ENCODE measurements at regions not wholly inside any gene's neighbourhood (a gene's known extent, or its start where the extent isn't known, plus 50 kb on each side); places are given as distances from the start of the nearest gene placed in this dataset.

DNA sequence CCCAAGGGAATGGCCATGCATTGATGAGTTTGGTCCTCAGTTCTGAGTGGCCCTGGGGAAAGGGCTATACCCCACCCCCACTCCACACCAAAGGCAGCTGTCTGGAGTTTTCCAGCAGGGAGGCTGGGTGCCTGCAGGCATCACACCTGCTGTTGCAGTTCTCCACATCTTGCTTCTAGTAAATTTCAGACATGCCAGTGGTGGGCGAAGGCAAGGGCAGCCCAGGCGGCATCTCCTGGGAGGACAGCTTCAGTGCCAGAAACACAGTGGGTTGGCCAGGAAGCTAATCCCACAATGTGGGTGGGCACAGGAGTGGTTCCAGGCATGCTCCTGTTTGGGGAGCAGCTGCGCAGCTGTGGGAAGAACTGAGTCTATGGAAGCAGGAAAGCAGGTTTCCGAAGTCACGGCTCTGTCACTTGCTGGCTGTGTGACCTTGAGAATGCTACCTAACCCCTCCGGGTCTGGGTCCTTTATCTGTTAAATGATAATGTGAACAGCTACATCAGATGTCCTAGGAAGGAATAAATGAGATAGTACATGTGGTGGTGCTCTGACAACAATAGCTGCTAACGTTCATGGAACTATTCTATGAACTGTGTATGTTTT is 84.6 kb upstream of the SPTBN1 start:
- BruUV-seq (replicated peaks) = no TSS peak
- POLR2A ChIA-PET = no interaction called here
- H3K9me3 ChIP-seq (ENCODE audit: low read length) = peaks cover 17% of the 10 kb centered on the region; the same call in 1 of the 2 replicates

GRCh38 chr2:54372361-54372760 is 83.8 kb upstream of the SPTBN1 start:
- no peak for DNase-seq (ENCODE audit: low spot score)
- no TSS peak for BruUV-seq (replicated peaks)
- H3K9me3 ChIP-seq (ENCODE audit: low read length) = peaks cover 13% of the 10 kb centered on the region; the same call in 1 of the 2 replicates
- no peak overlapping the region for H3K4me3 ChIP-seq (ENCODE audit: low read depth, low read length, poor library complexity, severe bottlenecking)
- no peak overlapping the region for H3K27ac ChIP-seq (ENCODE audit: low read depth, low read length, poor library complexity, severe bottlenecking)
- no peaks in the 10 kb centered on the region for H3K4me1 ChIP-seq (ENCODE audit: insufficient read depth, low read length, poor library complexity, severe bottlenecking)
- H3K36me3 ChIP-seq (ENCODE audit: insufficient read depth, low read length) = no peaks in the 10 kb centered on the region
- ChIA-PET POLR2A (no interaction called here), CTCF (ENCODE audit: unreplicated experiment) (no interaction called here)
- H3K9me2 ChIP-seq (ENCODE audit: insufficient read depth, low read length) = no peaks in the 10 kb centered on the region
- 0 out of 2 replicates have a peak overlapping the region, but pooled peaks have one; percentile 12 for H2AFZ ChIP-seq (ENCODE audit: low read length)
- H4K20me1 ChIP-seq (ENCODE audit: insufficient read depth, low read length) = no peaks in the 10 kb centered on the region
- intact Hi-C loops (cut with micrococcal nuclease; ENCODE audit: unreplicated experiment) = no loop called here
- no peaks in the 10 kb centered on the region for H3K79me2 ChIP-seq (ENCODE audit: insufficient read depth, low read depth, low read length)
- TF ChIP-seq CTCF (conservative IDR thresholded peaks at IDR 0.05; ENCODE audit: low read length) (no peak), EZH2phosphoT487 (IDR thresholded peaks at IDR 0.05; ENCODE audit: borderline replicate concordance, low read depth, low read length) (no peak)
- no peak overlapping the region for H3K4me2 ChIP-seq (ENCODE audit: low read length)

More for the DNA sequence above, 84.6 kb upstream of the SPTBN1 start:
- H3K79me2 ChIP-seq (ENCODE audit: insufficient read depth, low read depth, low read length) = no peaks in the 10 kb centered on the region
- no peaks in the 10 kb centered on the region for H4K20me1 ChIP-seq (ENCODE audit: insufficient read depth, low read length)
- H3K4me2 ChIP-seq (ENCODE audit: low read length) = no peak overlapping the region
- no peaks in the 10 kb centered on the region for H3K36me3 ChIP-seq (ENCODE audit: insufficient read depth, low read length)
- no peak for DNase-seq (ENCODE audit: low spot score)
- H3K9me2 ChIP-seq (ENCODE audit: insufficient read depth, low read length) = no peaks in the 10 kb centered on the region
- no peaks in the 10 kb centered on the region for H3K4me1 ChIP-seq (ENCODE audit: insufficient read depth, low read length, poor library complexity, severe bottlenecking)
- H3K27ac ChIP-seq (ENCODE audit: low read depth, low read length, poor library complexity, severe bottlenecking) = no peak overlapping the region
- intact Hi-C loops (cut with micrococcal nuclease; ENCODE audit: unreplicated experiment) = no loop called here
- 0 out of 2 replicates have a peak overlapping the region, but pooled peaks have one; percentile 12 for H2AFZ ChIP-seq (ENCODE audit: low read length)
- CTCF ChIA-PET (ENCODE audit: unreplicated experiment) = no interaction called here
- TF ChIP-seq EZH2phosphoT487 (IDR thresholded peaks at IDR 0.05; ENCODE audit: borderline replicate concordance, low read depth, low read length) (no peak), CTCF (conservative IDR thresholded peaks at IDR 0.05; ENCODE audit: low read length) (no peak)
- no peak overlapping the region for H3K4me3 ChIP-seq (ENCODE audit: low read depth, low read length, poor library complexity, severe bottlenecking)

GRCh38 chr2:54373855-54374254 is 82.3 kb upstream of the SPTBN1 start:
- DNase-seq (ENCODE audit: low spot score) = no peak
- no peak overlapping the region for H3K4me3 ChIP-seq (ENCODE audit: low read depth, low read length, poor library complexity, severe bottlenecking)
- TF ChIP-seq EZH2phosphoT487 (IDR thresholded peaks at IDR 0.05; ENCODE audit: borderline replicate concordance, low read depth, low read length) (no peak), CTCF (conservative IDR thresholded peaks at IDR 0.05; ENCODE audit: low read length) (no peak)
- H3K4me2 ChIP-seq (ENCODE audit: low read length) = no peak overlapping the region
- ChIA-PET POLR2A (no interaction called here), CTCF (ENCODE audit: unreplicated experiment) (no interaction called here)
- no peaks in the 10 kb centered on the region for H3K36me3 ChIP-seq (ENCODE audit: insufficient read depth, low read length)
- intact Hi-C loops (cut with micrococcal nuclease; ENCODE audit: unreplicated experiment) = no loop called here
- no TSS peak for BruUV-seq (replicated peaks)
- H3K9me3 ChIP-seq (ENCODE audit: low read length) = 0 out of 2 replicates have a peak, but pooled peaks cover 3% of the 10 kb centered on the region
- no peak overlapping the region for H2AFZ ChIP-seq (ENCODE audit: low read length)
- no peaks in the 10 kb centered on the region for H4K20me1 ChIP-seq (ENCODE audit: insufficient read depth, low read length)
- no peaks in the 10 kb centered on the region for H3K79me2 ChIP-seq (ENCODE audit: insufficient read depth, low read depth, low read length)
- H3K9me2 ChIP-seq (ENCODE audit: insufficient read depth, low read length) = no peaks in the 10 kb centered on the region
- no peaks in the 10 kb centered on the region for H3K4me1 ChIP-seq (ENCODE audit: insufficient read depth, low read length, poor library complexity, severe bottlenecking)
- no peak overlapping the region for H3K27ac ChIP-seq (ENCODE audit: low read depth, low read length, poor library complexity, severe bottlenecking)

Data from OCI-LY7 (cell line).